CD1c-positive myeloid dendritic cell (primary cell): ENCODE measurements at regions not wholly inside any gene's neighbourhood (a gene's known extent, or its start where the extent isn't known, plus 50 kb on each side); places are given as distances from the start of the nearest gene placed in this dataset.
"Not testable (repeated sequence)": the region's sequence is repeated elsewhere in the genome, so short reads cannot be mapped to it uniquely, and the experiment has no call there.

ENCODE experiments used
- DNase-seq: peaks from one replicate; pipeline ENCODE4 v3.0.0-alpha.2; 2016; ENCODE audit errors: extremely low spot score

- DNase-seq = no peak
Measured at GRCh38 chr14:48417715-48418500, 742.5 kb upstream of the MDGA2 start.

- no peak for DNase-seq
Measured at GRCh38 chr14:48401321-48401720, 725.9 kb upstream of the MDGA2 start.

GRCh38 chr14:48398675-48399282 is 723.4 kb upstream of the MDGA2 start:
- DNase-seq = no peak

- DNase-seq = no peak
Measured at GRCh38 chr14:48391661-48392060, 716.3 kb upstream of the MDGA2 start.

- no peak for DNase-seq
Measured at GRCh38 chr14:48390346-48390745, 714.9 kb upstream of the MDGA2 start.

- DNase-seq = no peak
Measured at GRCh38 chr14:48384821-48385220, 709.4 kb upstream of the MDGA2 start.

GRCh38 chr14:48382961-48383360 is 707.6 kb upstream of the MDGA2 start:
- DNase-seq = no peak

- DNase-seq = no peak
Measured at GRCh38 chr14:48378541-48378940, 703.1 kb upstream of the MDGA2 start.

- no peak for DNase-seq
Measured at GRCh38 chr14:48373981-48374380, 698.6 kb upstream of the MDGA2 start.

- DNase-seq = no peak
Measured at GRCh38 chr14:48350971-48351370, 675.6 kb upstream of the MDGA2 start.

GRCh38 chr14:48349689-48350088 is 674.3 kb upstream of the MDGA2 start:
- no peak for DNase-seq

GRCh38 chr14:48341069-48341468 is 665.7 kb upstream of the MDGA2 start:
- DNase-seq = no peak

- no peak for DNase-seq
Measured at GRCh38 chr14:48333221-48333920, 658.0 kb upstream of the MDGA2 start.

- no peak for DNase-seq
Measured at GRCh38 chr14:48331421-48331820, 656.0 kb upstream of the MDGA2 start.

GRCh38 chr14:48325486-48325885 is 650.1 kb upstream of the MDGA2 start:
- DNase-seq = no peak

- DNase-seq = no peak
Measured at GRCh38 chr14:48323665-48324064, 648.3 kb upstream of the MDGA2 start.

- no peak for DNase-seq
Measured at GRCh38 chr14:48319823-48320222, 644.4 kb upstream of the MDGA2 start.

GRCh38 chr14:48304729-48305128 is 629.3 kb upstream of the MDGA2 start:
- DNase-seq = no peak

GRCh38 chr14:48289701-48290100 is 614.3 kb upstream of the MDGA2 start:
- DNase-seq = no peak

- DNase-seq = not testable (repeated sequence)
Measured at GRCh38 chr14:48285217-48285616, 609.8 kb upstream of the MDGA2 start.

GRCh38 chr14:48275301-48275700 is 599.9 kb upstream of the MDGA2 start:
- no peak for DNase-seq

GRCh38 chr14:48274826-48275225 is 599.4 kb upstream of the MDGA2 start:
- no peak for DNase-seq

GRCh38 chr14:48267926-48268325 is 592.5 kb upstream of the MDGA2 start:
- not testable (repeated sequence) for DNase-seq
